ENCODE measurements at regions not wholly inside any gene's neighbourhood (a gene's known extent, or its start where the extent isn't known, plus 50 kb on each side); places are given as distances from the start of the nearest gene placed in this dataset.

- no peak for TF ChIP-seq CTCF (IDR thresholded peaks at IDR 0.05 in 8 of 11, conservative IDR thresholded peaks at IDR 0.05 in 3 of 11)
- no peak for TF ChIP-seq POLR2A (IDR thresholded peaks at IDR 0.05)
Measured at GRCh38 chr2:144027593-144027992, 492.3 kb downstream of the ZEB2 start.

Measured in spleen (tissue), 7 donors.